ENCODE measurements at regions not wholly inside any gene's neighbourhood (a gene's known extent, or its start where the extent isn't known, plus 50 kb on each side); places are given as distances from the start of the nearest gene placed in this dataset.

- H2AFZ ChIP-seq (ENCODE audit: low read length) = peak overlapping the region; percentile 69; the same call in 1 of the 2 replicates
- H4K20me1 ChIP-seq (ENCODE audit: insufficient read depth, low read length) = no peaks in the 10 kb centered on the region
- no peaks in the 10 kb centered on the region for H3K36me3 ChIP-seq (ENCODE audit: insufficient read depth, low read length)
- ChIA-PET CTCF (ENCODE audit: unreplicated experiment) (interaction anchor here (0.6 to 1.4 kb wide), 2 partner anchors 91 to 101 kb away, joined by 3 read pairs; no protein-coding TSS in a partner anchor), POLR2A (interaction anchor here (0.6 to 1.9 kb wide), 6 partner anchors 33 to 101 kb away, joined by 3 to 7 read pairs (median 4); no protein-coding TSS in a partner anchor)
- no peaks in the 10 kb centered on the region for H3K79me2 ChIP-seq (ENCODE audit: insufficient read depth, low read depth, low read length)
- peak overlapping the region; percentile 31 for H3K27ac ChIP-seq (ENCODE audit: low read depth, low read length, poor library complexity, severe bottlenecking)
- intact Hi-C loops (cut with micrococcal nuclease; ENCODE audit: unreplicated experiment) = loop anchor here (1.0 kb wide), 2 partner anchors 57 to 98 kb away; no protein-coding TSS in a partner anchor
- peak; percentile 84 for DNase-seq (ENCODE audit: low spot score)
- peaks cover 70% of the 10 kb centered on the region for H3K4me1 ChIP-seq (ENCODE audit: insufficient read depth, low read length, poor library complexity, severe bottlenecking)
- no peaks in the 10 kb centered on the region for H3K9me2 ChIP-seq (ENCODE audit: insufficient read depth, low read length)
- no TSS peak for BruUV-seq (replicated peaks)
- H3K4me3 ChIP-seq (ENCODE audit: low read depth, low read length, poor library complexity, severe bottlenecking) = no peak overlapping the region
- H3K9me3 ChIP-seq (ENCODE audit: low read length) = no peaks in the 10 kb centered on the region
- peak overlapping the region; percentile 48 for H3K4me2 ChIP-seq (ENCODE audit: low read length)
- TF ChIP-seq EZH2phosphoT487 (IDR thresholded peaks at IDR 0.05; ENCODE audit: borderline replicate concordance, low read depth, low read length) (no peak), CTCF (conservative IDR thresholded peaks at IDR 0.05; ENCODE audit: low read length) (peak; percentile 90)
Observed at GRCh38 chr5:157917899-157918809, 59.2 kb upstream of the CLINT1 start.

- no peak for DNase-seq (ENCODE audit: low spot score)
- CTCF ChIA-PET (ENCODE audit: unreplicated experiment) = no interaction called here
- TF ChIP-seq EZH2phosphoT487 (IDR thresholded peaks at IDR 0.05; ENCODE audit: borderline replicate concordance, low read depth, low read length) (no peak), CTCF (conservative IDR thresholded peaks at IDR 0.05; ENCODE audit: low read length) (no peak)
- Histone ChIP-seq H4K20me1 (ENCODE audit: insufficient read depth, low read length) (no peaks in the 10 kb centered on the region), H3K9me2 (ENCODE audit: insufficient read depth, low read length) (no peaks in the 10 kb centered on the region), H3K4me1 (ENCODE audit: insufficient read depth, low read length, poor library complexity, severe bottlenecking) (peaks cover 77% of the 10 kb centered on the region), H3K79me2 (ENCODE audit: insufficient read depth, low read depth, low read length) (no peaks in the 10 kb centered on the region), H3K4me2 (ENCODE audit: low read length) (no peak overlapping the region; the same call in 1 of the 2 replicates), H3K4me3 (ENCODE audit: low read depth, low read length, poor library complexity, severe bottlenecking) (no peak overlapping the region), H3K27ac (ENCODE audit: low read depth, low read length, poor library complexity, severe bottlenecking) (peak overlapping the region; percentile 11), H3K36me3 (ENCODE audit: insufficient read depth, low read length) (no peaks in the 10 kb centered on the region), H2AFZ (ENCODE audit: low read length) (peak overlapping the region; percentile 69; the same call in 1 of the 2 replicates), H3K9me3 (ENCODE audit: low read length) (no peaks in the 10 kb centered on the region)
- no TSS peak for BruUV-seq (replicated peaks)
- POLR2A ChIA-PET = interaction anchor here (1.1 to 1.9 kb wide), 2 partner anchors 66 to 101 kb away, joined by 4 to 7 read pairs; no protein-coding TSS in a partner anchor
- intact Hi-C loops (cut with micrococcal nuclease; ENCODE audit: unreplicated experiment) = no loop called here
Observed at GRCh38 chr5:157917491-157917890, 58.5 kb upstream of the CLINT1 start.
